Astrocyte (in vitro differentiated cells and primary cell): ENCODE measurements at regions not wholly inside any gene's neighbourhood (a gene's known extent, or its start where the extent isn't known, plus 50 kb on each side); places are given as distances from the start of the nearest gene placed in this dataset.

Experiments used
- DNase-seq: peaks from one replicate; pipeline ENCODE4 v3.0.0-alpha.2; 2010; ENCODE audit warnings: low read depth
- FAIRE-seq: peaks from 2 replicates; lab custom pipeline; 2011; peaks lifted over from hg19 to GRCh38; lab: Jason Lieb, UNC
- H2AFZ ChIP-seq: 2 replicates; pipeline ENCODE4 v1.6.0; 2012; ENCODE audit warnings: low read depth, low read length, inconsistent platforms
- H3K27ac ChIP-seq: 2 replicates; pipeline ENCODE4 v1.5.1; 2011; ENCODE audit warnings: low read depth, low read length, inconsistent platforms
- H3K27me3 ChIP-seq: 2 replicates; pipeline ENCODE4 v1.6.0; 2011; ENCODE audit warnings: low read length, inconsistent platforms; ENCODE audit not compliant: insufficient read depth
- H3K36me3 ChIP-seq: 2 replicates; pipeline ENCODE4 v1.5.1; 2011; ENCODE audit warnings: low read length, inconsistent platforms; ENCODE audit not compliant: insufficient read depth
- H3K4me1 ChIP-seq: 2 replicates; pipeline ENCODE4 v1.5.1; 2011; ENCODE audit warnings: low read length, inconsistent platforms; ENCODE audit not compliant: insufficient read depth
- H3K4me2 ChIP-seq: 2 replicates; pipeline ENCODE4 v1.6.0; 2012; ENCODE audit warnings: low read length, inconsistent platforms
- H3K4me3 ChIP-seq: 2 replicates; pipeline ENCODE4 v1.5.1; 2011; ENCODE audit warnings: low read depth, mild to moderate bottlenecking, low read length, inconsistent platforms; ENCODE audit not compliant: insufficient read depth
- H3K79me2 ChIP-seq: 2 replicates; pipeline ENCODE4 v1.6.0; 2012; ENCODE audit warnings: mild to moderate bottlenecking, low read length, inconsistent platforms; ENCODE audit not compliant: insufficient read depth
- H3K9ac ChIP-seq: 2 replicates; pipeline ENCODE4 v1.6.0; 2012; ENCODE audit warnings: mild to moderate bottlenecking, low read length, inconsistent platforms
- H3K9me3 ChIP-seq: 2 replicates; pipeline ENCODE4 v1.5.1; 2012; ENCODE audit warnings: low read depth, mild to moderate bottlenecking, low read length, inconsistent platforms; ENCODE audit not compliant: insufficient read depth
- H4K20me1 ChIP-seq: 2 replicates; pipeline ENCODE4 v1.6.0; 2012; ENCODE audit warnings: low read length, inconsistent platforms; ENCODE audit not compliant: insufficient read depth
- H3K27ac Mint-ChIP-seq: one replicate; pipeline ENCODE4 v1.8.0; 2021; ENCODE audit warnings: mild to moderate bottlenecking, mixed read lengths; ENCODE audit not compliant: unreplicated experiment
- H3K27me3 Mint-ChIP-seq: one replicate; pipeline ENCODE4 v1.8.0; 2021; ENCODE audit warnings: low read depth, mixed read lengths; ENCODE audit not compliant: unreplicated experiment
- H3K36me3 Mint-ChIP-seq: one replicate; pipeline ENCODE4 v1.8.0; 2021; ENCODE audit warnings: low read depth, mixed read lengths; ENCODE audit not compliant: unreplicated experiment
- H3K4me1 Mint-ChIP-seq: one replicate; pipeline ENCODE4 v1.8.0; 2021; ENCODE audit warnings: low read depth, mixed read lengths; ENCODE audit not compliant: unreplicated experiment
- H3K4me3 Mint-ChIP-seq: one replicate; pipeline ENCODE4 v1.8.0; 2021; ENCODE audit warnings: mild to moderate bottlenecking, moderate library complexity, mixed read lengths; ENCODE audit not compliant: unreplicated experiment
- H3K9me3 Mint-ChIP-seq: one replicate; pipeline ENCODE4 v1.8.0; 2021; ENCODE audit warnings: mild to moderate bottlenecking, mixed read lengths; ENCODE audit not compliant: unreplicated experiment
- EZH2 ChIP-seq: IDR thresholded peaks from 2 replicates; pipeline ENCODE4 v1.6.1; 2012; ENCODE audit warnings: mild to moderate bottlenecking, low read length, inconsistent platforms; ENCODE audit not compliant: insufficient read depth
- TF ChIP-seq, protein P1 (sequence below): IDR thresholded peaks from 2 replicates; pipeline ENCODE4 v1.5.1; 2011; ENCODE audit warnings: low read depth, mild to moderate bottlenecking, inconsistent platforms, low read length, moderate library complexity; ENCODE audit not compliant: insufficient read depth

DNA sequence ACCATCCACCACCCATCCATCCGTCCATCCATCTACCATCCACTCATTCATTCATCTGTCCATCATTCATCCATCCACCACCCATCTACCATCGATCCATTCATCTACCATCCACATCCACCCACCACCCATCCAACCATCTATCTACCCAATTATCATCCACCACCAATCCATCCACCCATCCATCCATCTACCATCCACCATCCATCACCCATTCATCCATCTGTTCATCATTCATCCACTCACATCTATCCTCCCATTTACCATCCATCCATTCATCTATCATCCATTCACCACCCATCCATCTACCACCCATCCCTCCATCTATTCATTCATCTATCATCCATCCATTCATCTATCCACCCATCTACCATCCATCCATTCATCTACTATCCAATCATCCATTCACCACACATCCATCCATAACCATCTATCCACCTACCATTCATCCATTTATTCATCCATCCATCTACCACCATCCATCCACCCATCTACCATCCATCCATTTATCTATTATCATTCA is 188.8 kb downstream of the JCAD start:
- Mint-ChIP-seq H3K36me3 (no peaks in the 10 kb centered on the region), H3K4me1 (peaks cover 10% of the 10 kb centered on the region), H3K27me3 (peaks cover 2% of the 10 kb centered on the region), H3K9me3 (peaks cover 4% of the 10 kb centered on the region), H3K27ac (no peak overlapping the region), H3K4me3 (no peak overlapping the region)
- Histone ChIP-seq H3K9ac (no peak overlapping the region), H3K4me2 (no peak overlapping the region), H3K4me3 (no peak overlapping the region), H3K27ac (no peak overlapping the region), H3K4me1 (peaks cover 10% of the 10 kb centered on the region), H3K9me3 (peaks cover 5% of the 10 kb centered on the region), H3K36me3 (no peaks in the 10 kb centered on the region), H2AFZ (no peak overlapping the region), H3K79me2 (no peaks in the 10 kb centered on the region), H3K27me3 (no peaks in the 10 kb centered on the region), H4K20me1 (no peaks in the 10 kb centered on the region)
- FAIRE-seq: no peak
- TF ChIP-seq, protein P1, sequence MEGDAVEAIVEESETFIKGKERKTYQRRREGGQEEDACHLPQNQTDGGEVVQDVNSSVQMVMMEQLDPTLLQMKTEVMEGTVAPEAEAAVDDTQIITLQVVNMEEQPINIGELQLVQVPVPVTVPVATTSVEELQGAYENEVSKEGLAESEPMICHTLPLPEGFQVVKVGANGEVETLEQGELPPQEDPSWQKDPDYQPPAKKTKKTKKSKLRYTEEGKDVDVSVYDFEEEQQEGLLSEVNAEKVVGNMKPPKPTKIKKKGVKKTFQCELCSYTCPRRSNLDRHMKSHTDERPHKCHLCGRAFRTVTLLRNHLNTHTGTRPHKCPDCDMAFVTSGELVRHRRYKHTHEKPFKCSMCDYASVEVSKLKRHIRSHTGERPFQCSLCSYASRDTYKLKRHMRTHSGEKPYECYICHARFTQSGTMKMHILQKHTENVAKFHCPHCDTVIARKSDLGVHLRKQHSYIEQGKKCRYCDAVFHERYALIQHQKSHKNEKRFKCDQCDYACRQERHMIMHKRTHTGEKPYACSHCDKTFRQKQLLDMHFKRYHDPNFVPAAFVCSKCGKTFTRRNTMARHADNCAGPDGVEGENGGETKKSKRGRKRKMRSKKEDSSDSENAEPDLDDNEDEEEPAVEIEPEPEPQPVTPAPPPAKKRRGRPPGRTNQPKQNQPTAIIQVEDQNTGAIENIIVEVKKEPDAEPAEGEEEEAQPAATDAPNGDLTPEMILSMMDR: no peak
- TF ChIP-seq EZH2: no peak
- no peak for DNase-seq

GRCh38 chr10:29869593-29869992 is 189.8 kb downstream of the JCAD start:
- H3K4me2 ChIP-seq: no peak overlapping the region
- no peaks in the 10 kb centered on the region for H3K36me3 ChIP-seq
- H3K9me3 ChIP-seq: peaks cover 5% of the 10 kb centered on the region
- no peak overlapping the region for H2AFZ ChIP-seq
- H3K9ac ChIP-seq: no peak overlapping the region
- no peaks in the 10 kb centered on the region for H4K20me1 ChIP-seq
- H3K4me3 Mint-ChIP-seq: no peak overlapping the region
- no peak for DNase-seq
- H3K27ac ChIP-seq: peak overlapping the region; percentile 3
- no peaks in the 10 kb centered on the region for H3K79me2 ChIP-seq
- H3K27me3 Mint-ChIP-seq: peaks cover 2% of the 10 kb centered on the region
- no peak overlapping the region for H3K4me3 ChIP-seq
- FAIRE-seq: no peak
- H3K27ac Mint-ChIP-seq: no peak overlapping the region
- TF ChIP-seq, protein P1: no peak
- no peak for TF ChIP-seq EZH2
- peaks cover 4% of the 10 kb centered on the region for H3K9me3 Mint-ChIP-seq
- H3K27me3 ChIP-seq: no peaks in the 10 kb centered on the region
- H3K4me1 Mint-ChIP-seq: peaks cover 14% of the 10 kb centered on the region
- H3K4me1 ChIP-seq: peaks cover 11% of the 10 kb centered on the region
- no peaks in the 10 kb centered on the region for H3K36me3 Mint-ChIP-seq

- no peak overlapping the region for H3K4me3 Mint-ChIP-seq
- H3K27ac ChIP-seq: peak overlapping the region; percentile 64
- DNase-seq (no peak), FAIRE-seq (no peak)
- H4K20me1 ChIP-seq: no peaks in the 10 kb centered on the region
- no peak overlapping the region for H2AFZ ChIP-seq
- no peak for TF ChIP-seq EZH2
- TF ChIP-seq, protein P1: no peak
- no peaks in the 10 kb centered on the region for H3K27me3 ChIP-seq
- H3K4me1 ChIP-seq: peaks cover 28% of the 10 kb centered on the region
- peaks cover 4% of the 10 kb centered on the region for H3K9me3 Mint-ChIP-seq
- H3K9me3 ChIP-seq: peaks cover 5% of the 10 kb centered on the region
- peak overlapping the region; percentile 67 for H3K27ac Mint-ChIP-seq
- H3K36me3 Mint-ChIP-seq: no peaks in the 10 kb centered on the region
- H3K4me2 ChIP-seq: no peak overlapping the region
- no peaks in the 10 kb centered on the region for H3K27me3 Mint-ChIP-seq
- H3K4me3 ChIP-seq: no peak overlapping the region
- H3K79me2 ChIP-seq: no peaks in the 10 kb centered on the region
- no peaks in the 10 kb centered on the region for H3K36me3 ChIP-seq
- H3K4me1 Mint-ChIP-seq: peaks cover 22% of the 10 kb centered on the region
- H3K9ac ChIP-seq: peak overlapping the region; percentile 52
Observed at GRCh38 chr10:29866356-29866755, 193.0 kb downstream of the JCAD start.
